H1 (cell line): ENCODE measurements at regions not wholly inside any gene's neighbourhood (a gene's known extent, or its start where the extent isn't known, plus 50 kb on each side); places are given as distances from the start of the nearest gene placed in this dataset.

ENCODE experiments used
- HDAC6 ChIP-seq: IDR thresholded peaks from one replicate; pipeline ENCODE4 v1.7.1; 2012; ENCODE audit warnings: low read depth, mild to moderate bottlenecking, inconsistent platforms, low read length, moderate library complexity
- RAD21 ChIP-seq, 2 experiments: IDR thresholded peaks in 1 of 2; conservative IDR thresholded peaks in 1 of 2; 2 replicates each; pipeline ENCODE4 v1.6.1; 2011; ENCODE audit warnings: low read depth in 2 of 2, low read length in 2 of 2, improper control_type of control experiment in 1 of 2, inconsistent platforms in 1 of 2, mild to moderate bottlenecking in 1 of 2, moderate library complexity in 1 of 2
- SAP30 ChIP-seq: fragments of 300-600 bp; sonication (generic); IDR thresholded peaks from 2 replicates; pipeline ENCODE4 v1.7.1; 2012; ENCODE audit warnings: low read length, moderate library complexity, mild to moderate bottlenecking, inconsistent platforms; ENCODE audit not compliant: insufficient read depth, insufficient replicate concordance
- TF ChIP-seq, protein P1 (sequence below): fragments of 300-600 bp; sonication (generic); IDR thresholded peaks from 2 replicates; pipeline ENCODE4 v1.7.1; 2012; ENCODE audit warnings: low read length, moderate library complexity, mild to moderate bottlenecking, inconsistent platforms; ENCODE audit not compliant: insufficient replicate concordance
- TF ChIP-seq, protein P2 (sequence below): IDR thresholded peaks from 2 replicates; pipeline ENCODE4 v1.6.1; 2012; ENCODE audit warnings: inconsistent platforms

DNA sequence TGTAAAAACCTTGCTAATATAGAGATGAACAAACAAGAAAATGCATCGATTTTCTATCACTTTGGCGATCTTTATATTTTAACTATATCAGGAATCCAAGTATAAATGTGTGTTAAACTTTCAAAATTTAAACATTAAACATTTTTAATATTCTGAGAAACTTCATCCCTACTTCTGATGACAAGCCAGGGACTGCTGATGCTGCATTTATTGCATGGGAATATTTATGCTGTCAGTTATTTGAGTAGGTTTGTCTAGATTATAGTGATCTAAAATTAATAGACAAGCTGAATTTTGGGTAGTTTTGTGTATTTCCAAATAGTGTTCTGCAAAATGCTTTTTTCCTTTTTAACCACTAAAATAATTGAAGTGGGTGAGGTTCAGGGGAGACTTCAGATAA is 175.3 kb downstream of the LEPR start (continued):
- TF ChIP-seq, protein P1, sequence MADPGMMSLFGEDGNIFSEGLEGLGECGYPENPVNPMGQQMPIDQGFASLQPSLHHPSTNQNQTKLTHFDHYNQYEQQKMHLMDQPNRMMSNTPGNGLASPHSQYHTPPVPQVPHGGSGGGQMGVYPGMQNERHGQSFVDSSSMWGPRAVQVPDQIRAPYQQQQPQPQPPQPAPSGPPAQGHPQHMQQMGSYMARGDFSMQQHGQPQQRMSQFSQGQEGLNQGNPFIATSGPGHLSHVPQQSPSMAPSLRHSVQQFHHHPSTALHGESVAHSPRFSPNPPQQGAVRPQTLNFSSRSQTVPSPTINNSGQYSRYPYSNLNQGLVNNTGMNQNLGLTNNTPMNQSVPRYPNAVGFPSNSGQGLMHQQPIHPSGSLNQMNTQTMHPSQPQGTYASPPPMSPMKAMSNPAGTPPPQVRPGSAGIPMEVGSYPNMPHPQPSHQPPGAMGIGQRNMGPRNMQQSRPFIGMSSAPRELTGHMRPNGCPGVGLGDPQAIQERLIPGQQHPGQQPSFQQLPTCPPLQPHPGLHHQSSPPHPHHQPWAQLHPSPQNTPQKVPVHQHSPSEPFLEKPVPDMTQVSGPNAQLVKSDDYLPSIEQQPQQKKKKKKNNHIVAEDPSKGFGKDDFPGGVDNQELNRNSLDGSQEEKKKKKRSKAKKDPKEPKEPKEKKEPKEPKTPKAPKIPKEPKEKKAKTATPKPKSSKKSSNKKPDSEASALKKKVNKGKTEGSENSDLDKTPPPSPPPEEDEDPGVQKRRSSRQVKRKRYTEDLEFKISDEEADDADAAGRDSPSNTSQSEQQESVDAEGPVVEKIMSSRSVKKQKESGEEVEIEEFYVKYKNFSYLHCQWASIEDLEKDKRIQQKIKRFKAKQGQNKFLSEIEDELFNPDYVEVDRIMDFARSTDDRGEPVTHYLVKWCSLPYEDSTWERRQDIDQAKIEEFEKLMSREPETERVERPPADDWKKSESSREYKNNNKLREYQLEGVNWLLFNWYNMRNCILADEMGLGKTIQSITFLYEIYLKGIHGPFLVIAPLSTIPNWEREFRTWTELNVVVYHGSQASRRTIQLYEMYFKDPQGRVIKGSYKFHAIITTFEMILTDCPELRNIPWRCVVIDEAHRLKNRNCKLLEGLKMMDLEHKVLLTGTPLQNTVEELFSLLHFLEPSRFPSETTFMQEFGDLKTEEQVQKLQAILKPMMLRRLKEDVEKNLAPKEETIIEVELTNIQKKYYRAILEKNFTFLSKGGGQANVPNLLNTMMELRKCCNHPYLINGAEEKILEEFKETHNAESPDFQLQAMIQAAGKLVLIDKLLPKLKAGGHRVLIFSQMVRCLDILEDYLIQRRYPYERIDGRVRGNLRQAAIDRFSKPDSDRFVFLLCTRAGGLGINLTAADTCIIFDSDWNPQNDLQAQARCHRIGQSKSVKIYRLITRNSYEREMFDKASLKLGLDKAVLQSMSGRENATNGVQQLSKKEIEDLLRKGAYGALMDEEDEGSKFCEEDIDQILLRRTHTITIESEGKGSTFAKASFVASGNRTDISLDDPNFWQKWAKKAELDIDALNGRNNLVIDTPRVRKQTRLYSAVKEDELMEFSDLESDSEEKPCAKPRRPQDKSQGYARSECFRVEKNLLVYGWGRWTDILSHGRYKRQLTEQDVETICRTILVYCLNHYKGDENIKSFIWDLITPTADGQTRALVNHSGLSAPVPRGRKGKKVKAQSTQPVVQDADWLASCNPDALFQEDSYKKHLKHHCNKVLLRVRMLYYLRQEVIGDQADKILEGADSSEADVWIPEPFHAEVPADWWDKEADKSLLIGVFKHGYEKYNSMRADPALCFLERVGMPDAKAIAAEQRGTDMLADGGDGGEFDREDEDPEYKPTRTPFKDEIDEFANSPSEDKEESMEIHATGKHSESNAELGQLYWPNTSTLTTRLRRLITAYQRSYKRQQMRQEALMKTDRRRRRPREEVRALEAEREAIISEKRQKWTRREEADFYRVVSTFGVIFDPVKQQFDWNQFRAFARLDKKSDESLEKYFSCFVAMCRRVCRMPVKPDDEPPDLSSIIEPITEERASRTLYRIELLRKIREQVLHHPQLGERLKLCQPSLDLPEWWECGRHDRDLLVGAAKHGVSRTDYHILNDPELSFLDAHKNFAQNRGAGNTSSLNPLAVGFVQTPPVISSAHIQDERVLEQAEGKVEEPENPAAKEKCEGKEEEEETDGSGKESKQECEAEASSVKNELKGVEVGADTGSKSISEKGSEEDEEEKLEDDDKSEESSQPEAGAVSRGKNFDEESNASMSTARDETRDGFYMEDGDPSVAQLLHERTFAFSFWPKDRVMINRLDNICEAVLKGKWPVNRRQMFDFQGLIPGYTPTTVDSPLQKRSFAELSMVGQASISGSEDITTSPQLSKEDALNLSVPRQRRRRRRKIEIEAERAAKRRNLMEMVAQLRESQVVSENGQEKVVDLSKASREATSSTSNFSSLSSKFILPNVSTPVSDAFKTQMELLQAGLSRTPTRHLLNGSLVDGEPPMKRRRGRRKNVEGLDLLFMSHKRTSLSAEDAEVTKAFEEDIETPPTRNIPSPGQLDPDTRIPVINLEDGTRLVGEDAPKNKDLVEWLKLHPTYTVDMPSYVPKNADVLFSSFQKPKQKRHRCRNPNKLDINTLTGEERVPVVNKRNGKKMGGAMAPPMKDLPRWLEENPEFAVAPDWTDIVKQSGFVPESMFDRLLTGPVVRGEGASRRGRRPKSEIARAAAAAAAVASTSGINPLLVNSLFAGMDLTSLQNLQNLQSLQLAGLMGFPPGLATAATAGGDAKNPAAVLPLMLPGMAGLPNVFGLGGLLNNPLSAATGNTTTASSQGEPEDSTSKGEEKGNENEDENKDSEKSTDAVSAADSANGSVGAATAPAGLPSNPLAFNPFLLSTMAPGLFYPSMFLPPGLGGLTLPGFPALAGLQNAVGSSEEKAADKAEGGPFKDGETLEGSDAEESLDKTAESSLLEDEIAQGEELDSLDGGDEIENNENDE: no peak
- TF ChIP-seq RAD21 (IDR thresholded peaks at IDR 0.05 in 1 of 2, conservative IDR thresholded peaks at IDR 0.05 in 1 of 2; ENCODE audit: low read depth in 2 of 2, low read length in 2 of 2): no peak
- no peak for TF ChIP-seq HDAC6
- TF ChIP-seq, protein P2, sequence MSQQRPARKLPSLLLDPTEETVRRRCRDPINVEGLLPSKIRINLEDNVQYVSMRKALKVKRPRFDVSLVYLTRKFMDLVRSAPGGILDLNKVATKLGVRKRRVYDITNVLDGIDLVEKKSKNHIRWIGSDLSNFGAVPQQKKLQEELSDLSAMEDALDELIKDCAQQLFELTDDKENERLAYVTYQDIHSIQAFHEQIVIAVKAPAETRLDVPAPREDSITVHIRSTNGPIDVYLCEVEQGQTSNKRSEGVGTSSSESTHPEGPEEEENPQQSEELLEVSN: no peak
- no peak for TF ChIP-seq SAP30
- TF ChIP-seq, all 59 proteins: peak for 0
